GM23248 (cell line): ENCODE measurements at regions not wholly inside any gene's neighbourhood (a gene's known extent, or its start where the extent isn't known, plus 50 kb on each side); places are given as distances from the start of the nearest gene placed in this dataset.

ENCODE experiments used
- EZH2 ChIP-seq: fragments of 200-600 bp; sonication (generic); IDR thresholded peaks from 2 replicates; pipeline ENCODE4 v1.6.1; 2018; ENCODE audit warnings: antibody characterized with exemption, mild to moderate bottlenecking; ENCODE audit not compliant: insufficient read depth, poor library complexity, severe bottlenecking
- EZH2phosphoT487 ChIP-seq: fragments of 200-600 bp; sonication (generic); IDR thresholded peaks from 2 replicates; pipeline ENCODE4 v1.6.1; 2018; ENCODE audit warnings: antibody characterized with exemption, moderate library complexity, mild to moderate bottlenecking, low read depth; ENCODE audit not compliant: insufficient read depth

- TF ChIP-seq EZH2, result no peak
- TF ChIP-seq EZH2phosphoT487, result no peak
Measured at GRCh38 chr12:17361224-17361623, 728.8 kb downstream of the RERGL start.
